ENCODE measurements at regions not wholly inside any gene's neighbourhood (a gene's known extent, or its start where the extent isn't known, plus 50 kb on each side); places are given as distances from the start of the nearest gene placed in this dataset.
"Not testable (repeated sequence)": the region's sequence is repeated elsewhere in the genome, so short reads cannot be mapped to it uniquely, and the experiment has no call there.

DNA sequence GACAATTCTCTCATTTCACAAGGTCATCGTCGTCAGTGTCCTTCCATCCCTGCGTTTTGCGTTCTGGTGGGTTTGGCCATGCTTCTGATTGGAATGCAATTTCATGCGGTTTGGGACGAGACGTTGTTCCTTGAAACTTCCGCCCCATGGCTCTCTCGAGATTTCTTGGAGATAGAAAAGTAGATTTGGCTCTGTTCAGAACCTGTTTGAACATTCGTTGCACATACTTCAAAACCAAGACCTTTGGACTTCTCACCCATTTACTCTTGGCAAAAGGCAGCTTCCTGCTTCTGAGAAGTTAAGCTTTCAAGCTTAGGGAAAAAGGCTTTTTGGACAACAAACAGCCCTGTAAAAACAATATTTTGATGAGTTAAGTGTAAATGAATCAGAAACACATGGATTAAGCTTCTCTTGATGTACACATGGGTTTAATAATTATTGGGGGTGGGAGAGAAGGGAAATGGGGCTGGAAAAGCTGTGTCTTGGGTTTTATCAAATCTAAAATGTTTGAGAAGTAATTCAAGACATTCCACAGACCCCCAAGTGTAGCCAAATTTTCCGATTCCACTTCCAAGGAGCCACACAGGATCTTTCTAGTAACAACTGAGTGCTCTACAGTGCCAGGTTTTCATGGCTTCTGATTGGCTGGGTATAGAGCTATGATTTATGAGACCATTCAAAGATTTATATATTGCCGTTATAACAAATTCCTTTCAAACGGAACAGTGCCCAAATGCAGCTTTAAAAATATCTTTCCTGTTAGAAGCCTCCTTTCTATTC, 467.2 kb downstream of the MED13L start:
- DNase-seq, result no peak

DNA sequence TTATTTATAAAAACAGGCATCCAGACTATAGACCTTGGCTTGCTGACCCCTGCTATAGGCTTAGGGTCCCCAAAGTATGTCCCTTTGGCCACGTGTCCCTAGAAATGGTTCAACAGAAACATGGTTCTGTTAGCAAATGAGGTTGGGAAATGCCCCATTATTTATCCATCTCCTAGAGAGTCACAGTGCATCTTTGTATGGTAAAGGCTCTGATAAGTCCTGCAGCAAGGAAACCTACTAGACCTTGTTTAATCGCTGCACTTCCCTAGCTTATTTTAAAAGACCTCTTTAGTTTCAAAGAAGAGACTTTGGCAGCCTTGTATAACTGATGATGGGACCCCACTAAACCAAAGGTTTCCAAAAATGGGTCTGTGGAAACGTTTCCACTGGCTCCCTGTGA, 471.5 kb downstream of the MED13L start:
- no peak for DNase-seq

DNA sequence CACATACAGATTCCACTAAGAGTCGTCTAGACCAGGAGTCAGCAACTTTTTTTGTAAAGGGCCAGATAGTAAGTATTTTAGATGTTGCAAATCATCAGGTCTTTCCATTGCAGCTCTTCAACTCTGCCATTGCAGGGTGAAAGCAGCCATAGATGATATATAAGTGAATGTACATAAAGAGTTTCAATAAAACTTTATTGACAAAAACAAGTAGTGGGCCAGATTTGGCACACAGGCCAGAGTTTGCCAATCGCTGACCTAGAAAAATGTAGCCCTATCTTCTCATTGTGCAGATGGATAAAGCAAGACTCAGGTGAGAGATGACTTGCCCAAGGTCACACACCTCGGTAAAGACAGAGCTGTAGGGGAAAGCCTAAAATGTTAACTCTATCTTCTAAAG, 474.7 kb downstream of the MED13L start:
- DNase-seq, result no peak

DNA sequence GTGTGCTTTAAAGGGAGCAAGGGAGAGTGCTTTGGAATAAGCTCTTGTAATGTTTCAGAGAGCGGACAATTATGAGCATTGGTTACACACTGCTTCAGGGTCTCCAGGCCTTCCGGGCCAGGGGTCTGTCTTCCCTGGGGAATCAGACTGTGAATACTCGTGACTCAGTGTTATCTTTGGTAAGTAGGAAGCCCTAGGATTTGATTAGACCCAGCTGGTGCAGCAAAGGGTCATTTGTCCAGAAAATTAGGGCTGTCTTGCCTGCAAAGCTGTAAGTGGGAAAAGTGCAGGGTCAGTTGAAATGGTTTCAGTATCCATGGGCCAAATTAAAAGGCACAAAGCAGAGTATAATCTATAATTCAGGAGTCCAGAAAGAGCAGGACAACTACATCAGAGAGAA, 475.6 kb downstream of the MED13L start:
- no peak for DNase-seq

DNA sequence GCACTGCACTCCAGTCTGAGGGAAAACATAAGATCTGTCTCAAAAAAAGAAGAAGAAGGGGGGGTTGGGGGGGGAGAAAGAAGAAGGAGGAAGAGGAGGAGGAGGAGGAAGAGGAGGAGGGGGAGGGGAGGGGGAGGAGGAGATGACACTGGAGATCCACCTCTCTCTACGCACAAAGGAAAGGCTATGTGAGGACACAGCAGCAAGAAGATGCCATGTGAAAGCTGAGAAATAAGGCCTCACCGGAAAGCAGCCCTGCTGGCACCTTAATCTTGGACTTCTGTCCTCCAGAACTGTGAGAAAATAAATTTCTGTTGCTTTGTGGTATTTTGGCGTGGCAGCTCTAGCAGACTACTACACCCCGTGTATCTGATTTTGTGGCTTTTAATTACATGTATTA, 477.9 kb downstream of the MED13L start:
- no peak for DNase-seq

DNA sequence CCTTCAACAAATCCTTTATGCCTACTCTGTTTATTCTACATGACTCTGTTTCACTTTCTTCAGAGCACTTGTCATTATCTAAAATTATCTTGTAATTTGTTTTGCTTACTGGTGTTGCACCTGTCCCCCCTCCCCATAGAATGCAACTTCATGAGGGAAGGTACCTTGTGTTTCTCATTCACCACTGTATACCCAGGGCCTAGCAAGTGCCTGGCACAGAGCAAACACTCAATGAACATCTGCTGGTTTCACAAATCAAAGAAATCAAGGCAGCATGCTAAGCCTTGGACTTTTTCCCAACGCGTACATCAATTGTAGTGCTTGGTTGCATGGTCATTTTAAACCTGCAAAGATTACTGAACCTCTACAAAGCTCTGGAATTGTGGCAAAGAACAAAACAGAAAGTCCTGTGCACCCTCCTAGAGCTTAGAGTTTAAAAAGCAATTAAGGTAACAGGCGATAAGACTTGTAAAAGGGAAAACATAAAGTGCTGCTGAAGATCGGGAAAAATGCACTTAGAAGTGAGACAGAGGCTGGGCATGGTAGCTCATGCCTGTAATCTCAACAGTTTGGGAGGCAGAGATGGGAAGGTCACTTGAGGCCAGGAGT, 479.1 kb downstream of the MED13L start:
- DNase-seq, result no peak

DNA sequence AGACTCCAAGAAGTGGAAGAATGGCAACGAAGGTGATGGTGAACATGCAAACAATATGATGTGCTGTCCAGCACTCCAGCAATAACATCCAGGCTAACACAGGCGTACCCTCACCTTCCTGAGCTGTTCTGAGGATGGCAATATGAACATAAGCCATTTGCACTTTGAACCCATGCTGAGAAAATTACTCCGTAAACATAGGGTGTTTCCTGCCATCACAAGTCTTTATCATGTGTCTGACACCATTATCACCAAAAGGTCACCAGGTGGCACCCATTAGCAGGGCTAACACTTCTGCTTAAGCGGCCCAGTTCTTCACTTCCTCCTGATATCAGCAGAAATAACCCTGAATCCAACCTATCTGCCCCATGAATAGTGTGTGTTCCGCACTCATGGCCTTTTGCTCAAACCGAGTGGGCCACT, 482.8 kb downstream of the MED13L start:
- no peak for DNase-seq

DNA sequence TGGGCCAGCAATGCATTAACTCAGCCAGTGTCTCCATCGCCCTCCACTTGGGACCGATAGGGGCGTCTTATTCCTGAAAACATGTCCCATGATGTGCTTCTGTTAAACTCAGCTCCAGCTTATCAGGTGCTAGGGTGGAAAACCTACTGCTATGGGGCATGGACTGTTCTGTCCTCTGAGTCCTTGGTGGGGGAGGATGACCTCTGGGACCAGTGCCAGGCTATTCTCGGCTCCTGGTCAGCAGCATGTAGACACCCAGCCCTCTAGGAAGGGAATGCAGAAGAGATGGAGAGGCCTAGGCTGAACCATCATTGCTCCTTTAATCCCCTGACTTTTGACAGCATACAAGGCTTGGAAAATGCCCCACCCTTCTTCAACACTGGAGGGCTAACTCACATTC, 486.2 kb downstream of the MED13L start:
- no peak for DNase-seq

DNA sequence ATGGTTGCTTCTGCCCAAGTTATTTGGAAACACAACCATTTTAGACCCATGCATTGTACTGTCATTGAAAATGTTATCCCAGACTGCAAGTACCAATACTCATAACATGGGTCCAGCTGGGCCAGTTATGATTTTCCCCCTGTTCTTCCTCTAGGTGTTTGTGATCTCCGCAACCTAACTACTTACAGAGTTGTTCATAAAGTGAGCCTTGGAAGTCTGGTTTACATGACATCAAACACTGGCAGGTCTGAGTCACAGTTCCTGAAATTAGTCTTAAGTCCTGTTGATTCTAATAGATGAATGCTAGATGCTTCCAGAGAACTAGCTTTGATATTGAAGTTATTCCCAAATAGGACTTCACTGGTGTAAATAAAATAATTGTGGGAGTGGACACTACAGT, 487.0 kb downstream of the MED13L start:
- no peak for DNase-seq

DNA sequence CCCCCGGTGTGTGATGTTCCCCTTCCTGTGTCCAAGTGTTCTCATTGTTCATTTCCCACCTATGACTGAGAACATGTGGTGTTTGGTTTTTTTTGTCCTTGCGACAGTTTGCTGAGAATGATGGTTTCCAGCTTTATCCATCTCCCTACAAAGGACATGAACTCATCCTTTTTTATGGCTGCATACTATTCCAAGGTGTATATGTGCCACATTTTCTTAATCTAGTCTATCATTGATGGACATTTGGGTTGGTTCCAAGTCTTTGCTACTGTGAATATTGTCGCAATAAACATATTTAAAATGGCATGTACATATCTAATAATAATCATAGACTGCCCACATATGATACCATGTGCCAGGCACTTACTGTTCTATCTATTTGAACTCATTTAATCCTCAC, 491.0 kb downstream of the MED13L start:
- DNase-seq, result not testable (repeated sequence)

DNA sequence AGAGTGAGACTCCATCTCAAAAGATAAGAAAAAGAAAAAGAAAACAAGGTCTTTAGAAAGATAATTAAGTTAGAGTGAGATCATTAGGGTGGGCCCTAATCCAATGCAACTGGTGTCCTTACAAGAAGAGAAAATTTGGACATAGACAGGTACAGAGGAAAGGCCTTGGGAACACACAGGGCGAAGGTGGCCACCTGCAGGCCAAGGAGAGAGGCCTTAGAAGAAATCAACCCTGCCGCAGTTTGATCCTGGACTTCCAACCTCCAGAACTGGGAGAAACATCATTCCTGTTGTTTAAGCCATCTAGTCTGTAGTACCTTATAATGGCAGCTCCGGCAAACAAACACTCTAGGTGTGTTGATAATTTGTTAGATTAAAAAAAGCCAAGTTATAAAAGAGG, 491.9 kb downstream of the MED13L start:
- no peak for DNase-seq

DNA sequence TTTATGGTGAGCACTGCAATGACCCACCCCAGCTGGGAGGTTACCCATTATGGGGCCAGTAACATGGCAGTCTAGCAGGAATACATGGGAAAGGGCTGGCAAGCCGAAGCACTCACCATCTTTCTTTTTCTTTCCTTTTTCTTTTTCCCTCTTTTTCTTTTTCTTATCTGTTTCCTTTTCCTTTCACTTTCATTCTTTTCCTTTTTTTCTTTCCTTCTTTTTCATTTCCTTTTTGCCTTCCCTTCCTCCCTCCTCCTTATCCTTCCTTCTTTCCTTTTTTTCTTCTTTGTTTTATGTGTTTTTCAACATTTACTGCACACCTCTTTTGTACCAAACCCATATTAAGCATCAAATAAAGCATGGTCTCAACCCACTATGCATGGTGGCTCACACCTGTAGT, 501.1 kb downstream of the MED13L start:
- DNase-seq, result no peak

DNA sequence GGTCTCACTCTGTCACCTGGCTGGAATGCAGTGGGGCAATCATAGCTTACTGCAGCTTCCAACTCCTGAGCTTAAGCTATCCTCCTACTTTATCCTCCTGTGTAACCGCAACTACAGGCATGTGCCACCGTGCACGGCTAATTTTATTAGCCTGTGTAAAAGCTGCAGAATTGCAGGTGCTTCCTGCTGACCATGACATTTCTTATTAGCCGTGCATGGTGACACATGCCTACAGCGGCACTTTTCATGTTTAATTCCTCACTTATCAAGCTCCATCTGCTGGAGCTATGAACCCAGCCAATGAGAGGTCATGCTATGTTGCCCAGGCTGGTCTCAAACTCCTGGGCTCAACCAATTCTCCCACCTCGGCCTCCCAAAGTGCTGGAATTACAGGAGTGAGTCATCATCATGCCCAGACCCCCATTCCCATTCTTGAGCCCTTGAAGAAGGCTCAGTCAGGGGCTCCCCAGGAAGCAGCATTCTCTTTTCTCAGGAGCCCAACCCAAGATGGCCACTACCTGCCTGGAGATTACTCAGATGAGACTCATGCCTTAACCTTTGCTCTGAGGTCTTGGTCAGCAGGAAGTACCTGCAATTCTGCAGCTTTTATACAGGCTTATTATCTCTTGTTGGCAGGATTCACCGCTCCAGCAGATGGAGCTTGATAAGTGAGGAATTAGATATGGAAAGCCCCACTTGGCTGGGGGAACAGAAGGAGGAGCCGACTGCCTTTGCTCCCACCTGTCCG, 503.2 kb downstream of the MED13L start:
- DNase-seq, result no peak

DNA sequence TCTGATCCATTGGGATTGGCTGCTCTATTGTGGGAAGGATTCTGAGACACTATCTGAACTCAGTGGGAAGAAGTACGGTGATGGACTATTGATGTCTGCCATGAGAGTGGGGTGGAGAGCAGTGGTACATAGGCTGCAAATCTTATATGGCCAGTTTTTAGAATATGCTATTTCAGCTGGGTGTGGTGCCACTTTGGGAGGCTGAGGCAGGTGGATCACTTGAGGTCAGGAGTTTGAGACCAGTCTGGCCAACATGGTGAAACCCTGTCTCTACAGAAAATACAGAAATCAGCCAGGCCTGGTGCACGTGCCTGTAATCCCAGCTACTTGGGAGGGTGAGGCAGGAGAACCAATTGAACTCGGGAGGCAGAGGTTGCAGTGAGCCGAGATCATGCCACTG, 505.9 kb downstream of the MED13L start:
- no peak for DNase-seq

DNA sequence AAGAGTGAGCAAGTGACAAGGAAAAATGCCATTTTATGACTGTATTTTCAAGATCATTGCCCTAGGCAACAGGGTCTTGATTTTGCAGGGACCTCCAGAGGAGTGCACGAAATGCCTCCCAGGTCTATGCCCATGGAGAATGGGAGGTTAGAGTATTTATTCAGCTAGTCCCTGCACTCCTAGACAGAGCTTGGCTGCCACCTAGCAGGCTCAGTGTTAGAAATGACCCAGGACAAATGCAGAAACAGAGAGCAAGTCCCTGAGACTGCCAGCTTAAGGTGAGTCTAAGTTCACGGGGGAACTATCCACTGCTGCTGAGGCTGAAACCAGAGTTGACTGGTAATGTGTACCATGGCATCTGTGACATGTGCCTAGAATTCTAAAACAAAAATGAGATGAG, 506.4 kb downstream of the MED13L start:
- no peak for DNase-seq

DNA sequence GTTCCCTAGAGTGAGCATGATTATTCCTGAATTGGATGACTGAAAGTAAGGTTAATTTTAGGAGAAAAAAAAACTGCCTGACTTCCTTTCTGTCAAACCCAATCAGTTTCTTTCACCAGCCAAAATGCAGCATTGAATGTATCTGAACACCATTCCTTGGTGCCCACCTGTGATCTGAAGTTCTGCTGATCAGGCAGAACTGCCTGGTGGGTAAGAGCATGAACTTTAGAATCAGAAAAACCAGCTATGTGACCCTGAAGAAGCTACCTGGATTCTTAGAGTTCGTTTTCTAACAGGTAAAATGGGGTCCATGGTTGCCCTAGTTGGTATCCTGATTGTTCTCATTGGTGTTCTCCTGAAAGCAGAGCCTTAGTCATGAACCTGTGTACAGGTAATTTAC, 506.9 kb downstream of the MED13L start:
- DNase-seq, result no peak

DNA sequence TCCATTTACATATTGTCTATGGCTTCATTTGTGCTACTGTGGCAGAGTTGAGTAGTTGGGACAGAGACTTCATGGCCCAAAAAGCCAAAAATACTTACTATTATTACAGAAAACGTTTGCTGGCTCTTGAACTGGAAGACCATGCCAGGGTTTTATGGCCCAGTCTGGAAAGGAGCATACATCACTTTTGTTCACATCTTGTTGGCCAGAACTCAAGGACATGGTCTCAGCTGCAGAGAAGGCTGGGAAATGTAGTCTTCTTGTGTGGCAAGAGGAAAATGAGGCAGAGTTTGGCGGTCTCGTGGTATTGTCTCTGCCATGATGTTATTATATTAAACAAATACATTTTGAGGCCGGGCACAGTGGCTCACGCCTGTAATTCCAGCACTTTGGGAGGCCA, 509.6 kb downstream of the MED13L start:
- no peak for DNase-seq

DNA sequence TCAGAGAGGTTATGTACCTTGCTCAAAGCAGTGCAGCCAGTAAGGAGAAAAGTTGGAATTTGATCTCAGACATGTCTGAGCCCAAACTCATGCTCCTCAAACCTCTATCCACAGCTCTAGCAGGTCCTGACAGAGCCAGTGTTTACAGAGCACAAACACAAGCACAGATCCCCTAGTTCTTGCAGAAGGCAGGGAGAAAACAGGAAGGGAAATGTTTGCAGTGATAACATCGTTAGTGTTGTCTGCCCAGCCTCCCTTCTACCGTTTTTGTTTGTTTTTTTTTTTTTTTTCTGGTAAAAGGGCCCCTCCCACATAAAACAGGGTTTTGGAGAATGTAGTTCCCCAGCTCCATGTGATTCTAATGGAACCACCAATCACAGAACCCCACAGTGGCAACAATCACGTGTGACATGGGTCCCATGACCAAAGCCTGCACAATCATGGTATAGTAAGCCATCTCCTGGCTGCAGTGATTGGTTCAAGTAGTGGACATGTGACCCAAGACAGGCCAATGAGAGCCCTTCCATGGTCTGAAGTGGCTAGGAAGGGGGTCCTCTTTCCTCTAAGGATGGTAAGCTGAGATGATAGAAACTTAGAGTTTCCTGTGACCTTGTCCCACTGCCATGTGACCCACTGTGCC, 513.4 kb downstream of the MED13L start:
- no peak for DNase-seq

DNA sequence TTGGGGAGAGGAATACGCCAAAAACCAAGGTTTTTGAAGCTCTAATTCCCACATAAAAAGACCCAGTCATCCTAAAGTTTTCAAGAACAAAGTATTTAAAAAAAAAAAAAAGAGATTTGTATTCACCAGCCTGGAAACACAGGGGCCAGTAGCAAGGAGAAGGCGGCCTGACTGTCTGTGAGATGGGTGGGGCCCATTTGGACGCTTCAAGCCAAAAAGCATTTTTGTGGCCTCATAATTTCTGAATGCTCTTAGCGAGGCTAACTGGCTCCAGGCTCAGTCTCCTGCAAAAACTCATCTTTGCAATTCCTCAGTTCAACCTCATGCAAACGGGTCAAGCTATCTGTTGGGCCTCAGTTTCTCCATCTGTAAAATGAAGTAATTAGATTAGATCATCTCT, 514.1 kb downstream of the MED13L start:
- DNase-seq, result no peak

DNA sequence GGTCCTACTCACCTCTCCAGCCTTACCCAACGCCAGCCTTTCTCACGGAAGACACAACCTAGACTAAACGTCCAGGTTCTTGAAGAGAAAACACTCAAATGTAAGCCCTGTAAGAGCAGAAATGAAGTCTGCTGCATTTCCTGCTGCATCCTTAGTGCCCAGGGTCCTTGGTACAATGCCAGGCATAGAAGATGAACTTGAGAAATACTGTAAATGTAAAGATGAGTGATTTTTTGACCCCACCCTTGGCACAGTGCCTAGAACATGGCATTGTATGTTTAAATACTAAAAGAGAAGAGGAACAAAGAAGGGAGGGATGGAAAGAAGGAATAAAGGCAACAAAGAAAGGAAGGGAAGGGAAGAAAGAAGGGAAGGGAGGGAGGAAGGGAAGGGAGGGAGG, 514.6 kb downstream of the MED13L start:
- DNase-seq, result no peak

DNA sequence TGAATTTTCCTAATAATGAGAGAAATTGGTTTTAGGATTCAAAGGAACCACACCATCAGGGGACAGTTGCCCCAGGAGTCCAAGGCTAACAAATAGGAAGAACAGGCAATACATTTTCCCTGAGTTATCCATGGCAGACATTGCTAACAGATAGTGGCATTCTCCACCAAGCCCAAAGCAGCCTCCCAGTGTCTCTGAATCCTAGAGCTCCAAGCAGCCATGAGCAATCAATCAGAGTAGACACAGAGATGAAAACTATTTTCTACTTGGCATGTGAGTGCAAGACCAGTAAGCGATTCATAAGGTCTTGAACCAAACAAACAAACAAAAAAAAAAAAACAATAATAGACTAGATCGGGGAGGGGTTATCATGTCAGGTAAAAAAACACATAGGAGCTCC, 515.7 kb downstream of the MED13L start:
- no peak for DNase-seq

DNA sequence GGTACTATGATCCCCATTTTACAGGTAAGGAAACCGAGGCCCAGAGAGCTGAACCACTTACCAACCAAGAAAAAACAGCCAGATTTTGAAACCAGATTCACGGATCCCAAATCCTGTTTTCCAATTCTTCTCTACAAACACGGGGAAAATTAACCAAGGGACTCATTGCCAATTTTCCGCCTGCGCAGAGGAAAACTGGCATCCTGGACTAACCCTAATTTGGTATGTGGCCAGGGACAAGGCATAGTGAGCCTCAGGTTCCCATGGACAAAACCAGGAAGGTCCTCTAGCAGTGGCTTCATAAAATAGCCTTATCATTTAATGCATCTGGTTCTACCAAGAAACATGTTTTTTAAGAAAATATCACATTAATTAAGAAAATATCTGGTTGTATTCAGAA, 517.3 kb downstream of the MED13L start:
- DNase-seq, result no peak

DNA sequence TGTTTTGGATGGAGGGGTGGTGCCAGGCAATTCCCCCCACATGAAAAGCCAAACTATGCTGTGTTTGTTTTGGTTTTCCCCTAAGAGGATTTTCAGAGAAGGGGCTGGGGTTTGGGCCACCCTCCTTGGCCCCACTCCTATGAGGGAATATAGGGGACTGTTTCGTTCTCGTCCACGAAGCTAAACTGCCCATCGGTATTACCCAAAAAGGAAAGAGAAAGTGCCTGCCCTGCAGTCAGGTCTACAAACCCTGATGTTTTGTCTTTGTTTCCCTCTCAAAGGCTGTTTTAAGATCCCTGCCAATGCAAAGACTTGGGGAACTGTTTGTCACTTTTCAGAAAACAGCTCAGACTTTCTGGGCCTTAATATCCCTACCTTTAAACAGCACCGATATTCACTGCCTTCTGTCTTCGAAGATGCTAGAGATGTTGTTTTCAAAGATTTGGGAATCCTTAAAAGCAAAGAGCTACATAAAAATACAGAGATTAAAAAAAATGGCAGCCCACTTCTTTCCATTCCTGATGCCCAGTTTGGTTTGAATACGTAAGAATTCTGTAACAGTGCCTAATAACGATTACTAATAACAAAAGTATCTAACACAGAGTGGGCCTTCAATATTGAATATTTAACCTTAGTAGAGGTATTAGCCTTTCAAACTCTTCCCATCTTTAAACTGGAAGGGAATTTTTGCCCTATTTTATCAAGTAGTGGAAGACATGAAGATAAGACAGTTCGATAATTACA, 518.4 kb downstream of the MED13L start:
- DNase-seq, result no peak

All from midbrain (tissue), 1 donor.